GM13976 (cell line): ENCODE measurements at regions not wholly inside any gene's neighbourhood (a gene's known extent, or its start where the extent isn't known, plus 50 kb on each side); places are given as distances from the start of the nearest gene placed in this dataset.

Experiments used
- DNase-seq: peaks from one replicate; pipeline ENCODE4 v3.0.0; 2012; ENCODE audit warnings: low spot score
- in situ Hi-C: fragments of 300-500 bp; cut with MboI; formaldehyde crosslinking; loops from one replicate; pipeline ENCODE4 v1.12.0; 2022; ENCODE audit warnings: low sequenced_read_pairs, mixed read lengths, inconsistent platforms; ENCODE audit not compliant: unreplicated experiment
- TF ChIP-seq, protein P1 (sequence below): IDR thresholded peaks from 2 replicates; pipeline ENCODE4 v1.5.1; 2012; ENCODE audit warnings: borderline replicate concordance, mild to moderate bottlenecking; ENCODE audit not compliant: insufficient read depth; ENCODE audit errors: extremely low read depth, missing control alignments, control extremely low read depth

- in situ Hi-C loops: no loop called here
- no peak for DNase-seq
- TF ChIP-seq, protein P1, sequence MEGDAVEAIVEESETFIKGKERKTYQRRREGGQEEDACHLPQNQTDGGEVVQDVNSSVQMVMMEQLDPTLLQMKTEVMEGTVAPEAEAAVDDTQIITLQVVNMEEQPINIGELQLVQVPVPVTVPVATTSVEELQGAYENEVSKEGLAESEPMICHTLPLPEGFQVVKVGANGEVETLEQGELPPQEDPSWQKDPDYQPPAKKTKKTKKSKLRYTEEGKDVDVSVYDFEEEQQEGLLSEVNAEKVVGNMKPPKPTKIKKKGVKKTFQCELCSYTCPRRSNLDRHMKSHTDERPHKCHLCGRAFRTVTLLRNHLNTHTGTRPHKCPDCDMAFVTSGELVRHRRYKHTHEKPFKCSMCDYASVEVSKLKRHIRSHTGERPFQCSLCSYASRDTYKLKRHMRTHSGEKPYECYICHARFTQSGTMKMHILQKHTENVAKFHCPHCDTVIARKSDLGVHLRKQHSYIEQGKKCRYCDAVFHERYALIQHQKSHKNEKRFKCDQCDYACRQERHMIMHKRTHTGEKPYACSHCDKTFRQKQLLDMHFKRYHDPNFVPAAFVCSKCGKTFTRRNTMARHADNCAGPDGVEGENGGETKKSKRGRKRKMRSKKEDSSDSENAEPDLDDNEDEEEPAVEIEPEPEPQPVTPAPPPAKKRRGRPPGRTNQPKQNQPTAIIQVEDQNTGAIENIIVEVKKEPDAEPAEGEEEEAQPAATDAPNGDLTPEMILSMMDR: no peak
These were observed 254.2 kb upstream of the SLC24A2 start for GRCh38 chr9:20043035-20043434.

- TF ChIP-seq, protein P1: no peak
- no peak for DNase-seq
- in situ Hi-C loops: no loop called here
These were observed 253.4 kb upstream of the SLC24A2 start for GRCh38 chr9:20042128-20042711.

- TF ChIP-seq, protein P1: no peak
- in situ Hi-C loops: no loop called here
- DNase-seq: no peak
These were observed 252.9 kb upstream of the SLC24A2 start for GRCh38 chr9:20041697-20042081.

GRCh38 chr9:20040991-20041696 is 252.3 kb upstream of the SLC24A2 start:
- no peak for DNase-seq
- in situ Hi-C loops: no loop called here
- TF ChIP-seq, protein P1: no peak

- in situ Hi-C loops: no loop called here
- TF ChIP-seq, protein P1: no peak
- DNase-seq: no peak
These were observed 248.9 kb upstream of the SLC24A2 start for GRCh38 chr9:20037699-20038098.

DNA sequence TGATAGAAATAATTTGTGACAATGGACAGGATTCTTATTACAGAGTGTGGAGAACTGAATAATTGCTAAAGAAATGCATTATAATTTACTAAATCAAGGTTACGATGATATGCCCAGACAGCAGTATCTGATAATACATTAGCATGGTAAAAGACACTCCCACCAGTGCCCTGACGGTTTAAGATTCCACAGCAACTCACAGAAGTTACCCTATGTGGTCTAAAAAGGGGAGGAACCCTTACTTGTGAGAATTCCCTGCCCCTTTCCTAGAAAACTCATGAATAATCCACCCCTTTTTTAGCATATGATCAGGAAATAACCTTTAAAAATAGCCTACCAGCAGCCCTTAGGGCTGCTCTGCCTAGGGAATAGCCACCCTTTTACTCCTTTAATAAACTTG is 244.7 kb upstream of the SLC24A2 start:
- in situ Hi-C loops: no loop called here
- TF ChIP-seq, protein P1: no peak
- DNase-seq: no peak
